Naive thymus-derived CD4-positive, alpha-beta T cell (primary cell): ENCODE measurements at regions not wholly inside any gene's neighbourhood (a gene's known extent, or its start where the extent isn't known, plus 50 kb on each side); places are given as distances from the start of the nearest gene placed in this dataset.

ENCODE experiments used
- ATAC-seq: fragments of 150-1000 bp; cut with Tn5 transposase; 2 replicates; pipeline ENCODE4 v1.10.0; 2021; ENCODE audit warnings: mild to moderate bottlenecking, moderate library complexity
- CTCF ChIA-PET: fragments of 350-600 bp; sonication (Branson Sonifier 250); formaldehyde crosslinking; loops from one replicate; lab custom pipeline; 2021; ENCODE audit warnings: antibody characterized with exemption; lab: Charles Lee
- POLR2A ChIA-PET: fragments of 350-600 bp; sonication (Branson Sonifier 250); formaldehyde crosslinking; loops from one replicate; lab custom pipeline; 2021; ENCODE audit warnings: antibody characterized with exemption, inconsistent platforms; lab: Charles Lee
- DNase-seq, 9 donors: peaks; one replicate each; pipeline versions ENCODE4 v3.0.0 to v3.0.0-alpha.2; 2020 to 2022; ENCODE audit warnings: mixed read lengths in 1 of 9
- H3K27ac ChIP-seq: one replicate; pipeline ENCODE4 v1.7.0; 2013; ENCODE audit warnings: mild to moderate bottlenecking, low read depth, low read length, moderate library complexity
- H3K27me3 ChIP-seq, 2 donors: one replicate each; pipeline ENCODE4 v1.7.0; 2013; ENCODE audit warnings: low read length in 2 of 2, mild to moderate bottlenecking in 2 of 2, moderate library complexity in 2 of 2; ENCODE audit not compliant: control insufficient read depth in 2 of 2, insufficient read depth in 2 of 2
- H3K36me3 ChIP-seq, 3 experiments: 1 replicate in 2 of 3; 2 replicates in 1 of 3; pipeline ENCODE4 v1.7.0; 2013; ENCODE audit warnings: low read length in 3 of 3, mild to moderate bottlenecking in 3 of 3, moderate library complexity in 1 of 3; ENCODE audit not compliant: insufficient read depth in 3 of 3, control insufficient read depth in 2 of 3
- H3K4me1 ChIP-seq, 2 donors: one replicate each; pipeline ENCODE4 v1.7.0; 2013; ENCODE audit warnings: low read length in 2 of 2, mild to moderate bottlenecking in 2 of 2, moderate library complexity in 1 of 2; ENCODE audit not compliant: control insufficient read depth in 2 of 2, insufficient read depth in 2 of 2
- H3K4me3 ChIP-seq: 2 replicates; pipeline ENCODE4 v1.7.0; 2013; ENCODE audit warnings: mild to moderate bottlenecking, low read length
- H3K9me3 ChIP-seq, 3 experiments: 1 replicate in 2 of 3; 2 replicates in 1 of 3; pipeline ENCODE4 v1.7.0; 2013; ENCODE audit warnings: low read length in 3 of 3; ENCODE audit not compliant: control insufficient read depth in 2 of 3
- H3K27ac Mint-ChIP-seq, 9 donors: one replicate each; pipeline ENCODE4 v1.8.0; 2020 to 2022; ENCODE audit warnings: mixed read lengths in 9 of 9, mild to moderate bottlenecking in 8 of 9, moderate library complexity in 5 of 9, inconsistent platforms in 2 of 9
- H3K27me3 Mint-ChIP-seq, 5 donors: one replicate each; pipeline ENCODE4 v1.8.0; 2021 to 2022; ENCODE audit warnings: mixed read lengths in 5 of 5, mild to moderate bottlenecking in 1 of 5
- H3K36me3 Mint-ChIP-seq, 5 donors: one replicate each; pipeline ENCODE4 v1.8.0; 2020 to 2022; ENCODE audit warnings: mixed read lengths in 5 of 5, mild to moderate bottlenecking in 3 of 5, inconsistent platforms in 1 of 5
- H3K4me1 Mint-ChIP-seq, 7 donors: one replicate each; pipeline ENCODE4 v1.8.0; 2020 to 2022; ENCODE audit warnings: mixed read lengths in 7 of 7, mild to moderate bottlenecking in 3 of 7, inconsistent platforms in 1 of 7
- H3K4me3 Mint-ChIP-seq, 10 donors: one replicate each; pipeline ENCODE4 v1.8.0; 2020 to 2022; ENCODE audit warnings: mild to moderate bottlenecking in 10 of 10, mixed read lengths in 10 of 10, moderate library complexity in 6 of 10, inconsistent platforms in 2 of 10
- H3K9me3 Mint-ChIP-seq, 11 donors: one replicate each; pipeline ENCODE4 v1.8.0; 2020 to 2022; ENCODE audit warnings: mixed read lengths in 11 of 11, mild to moderate bottlenecking in 4 of 11, inconsistent platforms in 1 of 11, moderate library complexity in 1 of 11
- intact Hi-C, 2 donors: fragments of 100-400 bp; cut with micrococcal nuclease; formaldehyde crosslinking; loops; one replicate each; pipeline ENCODE4 v1.15.1; 2023

- no peak overlapping the region for H3K4me3 ChIP-seq
- intact Hi-C loops: loop anchor here in 1 of 2 donors (5.0 kb wide), 1 partner anchor 131 kb away; no protein-coding TSS in a partner anchor
- ATAC-seq (no peak), DNase-seq (no peak)
- H3K27ac ChIP-seq: no peak overlapping the region
- Mint-ChIP-seq H3K9me3 (peaks cover 0 to 7% (median 0%) of the 10 kb centered on the region in 11 donors), H3K27me3 (no peaks in the 10 kb centered on the region), H3K36me3 (peaks cover 0 to 67% (median 0%) of the 10 kb centered on the region in 5 donors), H3K4me1 (peaks cover 25 to 74% (median 40%) of the 10 kb centered on the region in 7 donors), H3K27ac (peak overlapping the region in 1 of 9 donors; percentile 56), H3K4me3 (no peak overlapping the region)
- no peaks in the 10 kb centered on the region for H3K9me3 ChIP-seq
- peaks cover 12 to 20% of the 10 kb centered on the region in 2 donors for H3K4me1 ChIP-seq
- ChIA-PET CTCF (interaction anchor here (0.9 kb wide), 1 partner anchor 185 kb away, joined by 4 read pairs; no protein-coding TSS in a partner anchor), POLR2A (no interaction called here)
- H3K27me3 ChIP-seq: no peaks in the 10 kb centered on the region
- no peaks in the 10 kb centered on the region for H3K36me3 ChIP-seq
Observed at GRCh38 chr6:149228311-149228955, 89.1 kb upstream of the TAB2 start.

- no peak overlapping the region for H3K27ac ChIP-seq
- ATAC-seq: no peak
- intact Hi-C loops: loop anchor here in 1 of 2 donors (5.0 kb wide), 1 partner anchor 132 kb away; no protein-coding TSS in a partner anchor
- H3K4me3 ChIP-seq: no peak overlapping the region
- Mint-ChIP-seq H3K27me3 (no peaks in the 10 kb centered on the region), H3K4me3 (no peak overlapping the region), H3K27ac (no peak overlapping the region), H3K4me1 (peaks cover 27 to 74% (median 41%) of the 10 kb centered on the region in 7 donors), H3K36me3 (peaks cover 0 to 62% (median 0%) of the 10 kb centered on the region in 5 donors), H3K9me3 (peaks cover 0 to 7% (median 0%) of the 10 kb centered on the region in 11 donors)
- no peak for DNase-seq
- H3K4me1 ChIP-seq: peaks cover 19 to 25% of the 10 kb centered on the region in 2 donors
- H3K27me3 ChIP-seq: no peaks in the 10 kb centered on the region
- no peaks in the 10 kb centered on the region for H3K9me3 ChIP-seq
- ChIA-PET POLR2A (no interaction called here), CTCF (no interaction called here)
- H3K36me3 ChIP-seq: no peaks in the 10 kb centered on the region
Observed at GRCh38 chr6:149229096-149229495, 88.4 kb upstream of the TAB2 start.

DNA sequence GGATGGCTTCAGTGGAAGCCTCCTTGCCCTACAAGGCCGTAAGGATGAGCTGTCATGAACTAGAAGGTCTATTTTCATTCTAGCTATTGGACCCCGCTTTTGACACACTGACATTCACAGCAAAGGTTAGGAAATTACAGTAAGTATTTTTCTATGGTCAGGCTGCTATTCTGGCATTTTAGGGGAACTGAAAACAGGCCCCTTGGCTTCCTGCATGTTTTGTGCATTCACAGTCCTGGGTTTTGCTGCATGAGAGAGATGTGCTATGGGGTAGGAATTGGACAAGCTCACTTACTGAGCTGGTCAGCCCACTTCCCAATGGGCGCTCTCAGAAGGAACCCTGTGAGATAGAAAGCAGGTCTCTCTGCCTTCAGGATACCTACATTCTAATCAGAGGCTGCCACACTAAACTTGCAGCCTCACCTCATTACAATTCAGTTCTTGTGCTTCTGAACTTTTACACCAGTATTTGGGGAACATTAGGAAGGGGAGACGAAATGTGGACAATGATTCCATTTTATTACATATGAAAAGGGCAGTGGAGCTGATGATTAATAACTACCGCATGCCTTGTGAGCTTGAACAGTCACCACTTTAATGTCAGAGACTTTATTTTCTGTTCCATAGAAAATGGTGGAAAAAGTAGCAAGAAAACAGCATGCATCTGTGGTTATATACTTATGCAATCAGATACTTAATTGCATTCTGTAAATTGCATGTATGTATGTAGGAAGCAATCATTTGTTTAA is 86.6 kb upstream of the TAB2 start:
- Histone ChIP-seq H3K4me3 (no peak overlapping the region), H3K36me3 (no peaks in the 10 kb centered on the region), H3K27ac (no peak overlapping the region), H3K27me3 (no peaks in the 10 kb centered on the region), H3K4me1 (peaks cover 30 to 40% of the 10 kb centered on the region in 2 donors), H3K9me3 (no peaks in the 10 kb centered on the region)
- peaks cover 0 to 60% (median 0%) of the 10 kb centered on the region in 5 donors for H3K36me3 Mint-ChIP-seq
- POLR2A ChIA-PET: interaction anchor here (1.0 to 1.1 kb wide), 2 partner anchors 15 to 86 kb away, joined by 3 to 4 read pairs; no protein-coding TSS in a partner anchor
- peaks cover 0 to 11% (median 0%) of the 10 kb centered on the region in 11 donors for H3K9me3 Mint-ChIP-seq
- H3K4me3 Mint-ChIP-seq: no peak overlapping the region
- H3K27ac Mint-ChIP-seq: peak overlapping the region in 5 of 9 donors; percentile 18 to 96 (median 85)
- DNase-seq (no peak), ATAC-seq (no peak)
- CTCF ChIA-PET: interaction anchor here (1.0 to 1.3 kb wide), 7 partner anchors 30 to 286 kb away, joined by 3 to 4 read pairs (median 3); no protein-coding TSS in a partner anchor
- H3K4me1 Mint-ChIP-seq: peaks cover 34 to 80% (median 53%) of the 10 kb centered on the region in 7 donors
- intact Hi-C loops: loop anchor here in 1 of 2 donors (5.0 kb wide), 1 partner anchor 286 kb away; no protein-coding TSS in a partner anchor
- no peaks in the 10 kb centered on the region for H3K27me3 Mint-ChIP-seq

- CTCF ChIA-PET: interaction anchor here (0.8 to 1.2 kb wide), 4 partner anchors 15 to 285 kb away, joined by 3 to 4 read pairs (median 3); no protein-coding TSS in a partner anchor
- H3K9me3 ChIP-seq: no peaks in the 10 kb centered on the region
- ATAC-seq (no peak), DNase-seq (no peak)
- Mint-ChIP-seq H3K9me3 (peaks cover 0 to 11% (median 0%) of the 10 kb centered on the region in 11 donors), H3K27ac (peak overlapping the region; percentile 16 to 98 (median 92)), H3K36me3 (peaks cover 0 to 61% (median 0%) of the 10 kb centered on the region in 5 donors), H3K4me3 (peak overlapping the region in 8 of 10 donors; percentile 6 to 77 (median 25)), H3K27me3 (no peaks in the 10 kb centered on the region), H3K4me1 (peaks cover 31 to 75% (median 54%) of the 10 kb centered on the region in 7 donors)
- no peaks in the 10 kb centered on the region for H3K27me3 ChIP-seq
- peaks cover 30 to 40% of the 10 kb centered on the region in 2 donors for H3K4me1 ChIP-seq
- H3K27ac ChIP-seq: no peak overlapping the region
- no peak overlapping the region for H3K4me3 ChIP-seq
- intact Hi-C loops: loop anchor here (2.0 to 5.0 kb wide), 3 partner anchors 13 to 286 kb away; no protein-coding TSS in a partner anchor
- POLR2A ChIA-PET: interaction anchor here (0.9 to 1.6 kb wide), 5 partner anchors 16 to 311 kb away, joined by 3 to 4 read pairs (median 3); no protein-coding TSS in a partner anchor
- no peaks in the 10 kb centered on the region for H3K36me3 ChIP-seq
Observed at GRCh38 chr6:149231778-149232177, 85.7 kb upstream of the TAB2 start.

DNA sequence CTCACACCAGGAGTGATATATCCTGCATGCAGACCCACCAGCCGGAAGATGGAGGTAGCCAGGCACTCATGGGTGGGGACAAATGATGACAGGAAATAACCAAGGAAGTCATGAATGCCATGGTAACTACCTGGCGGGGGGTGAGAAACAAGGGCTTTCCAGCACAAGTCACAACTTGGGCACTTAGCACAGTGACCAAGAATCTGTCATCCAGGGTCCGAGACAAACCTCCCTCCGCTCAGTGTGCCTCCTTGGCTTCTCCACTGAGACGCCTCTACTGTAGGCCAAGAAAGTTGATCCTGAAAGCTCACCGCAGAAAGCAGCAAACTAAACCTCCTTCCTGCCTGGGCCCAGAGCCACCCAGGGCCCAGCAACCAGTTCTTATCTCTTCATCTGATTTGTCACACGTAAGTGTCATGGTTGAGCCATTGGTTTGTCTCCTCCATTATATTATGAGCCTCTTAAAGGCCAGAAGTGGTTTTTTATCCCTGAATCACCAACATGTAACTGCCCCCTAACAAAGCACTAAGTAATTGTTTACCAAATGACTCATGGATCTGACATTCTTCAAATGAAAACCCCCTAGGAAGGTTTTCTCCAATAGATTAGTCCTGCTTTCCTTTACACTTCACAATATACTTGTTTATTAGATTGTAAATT is 84.3 kb upstream of the TAB2 start:
- ATAC-seq (peak; percentile 39), DNase-seq (peak in 8 of 9 donors; percentile 38 to 61 (median 52))
- H3K9me3 Mint-ChIP-seq: peaks cover 0 to 14% (median 3%) of the 10 kb centered on the region in 11 donors
- H3K4me3 Mint-ChIP-seq: peak overlapping the region; percentile 59 to 85 (median 78)
- Histone ChIP-seq H3K27ac (peak overlapping the region; percentile 81), H3K4me1 (peaks cover 30 to 40% of the 10 kb centered on the region in 2 donors), H3K27me3 (no peaks in the 10 kb centered on the region), H3K36me3 (no peaks in the 10 kb centered on the region), H3K4me3 (peak overlapping the region; percentile 9), H3K9me3 (no peaks in the 10 kb centered on the region)
- intact Hi-C loops: loop anchor here (1.0 to 5.0 kb wide), 4 partner anchors 14 to 284 kb away; no protein-coding TSS in a partner anchor
- H3K27me3 Mint-ChIP-seq: no peaks in the 10 kb centered on the region
- ChIA-PET POLR2A (interaction anchor here (0.6 to 1.6 kb wide), 5 partner anchors 11 to 186 kb away, joined by 3 to 4 read pairs (median 3); no protein-coding TSS in a partner anchor), CTCF (no interaction called here)
- peaks cover 35 to 74% (median 52%) of the 10 kb centered on the region in 7 donors for H3K4me1 Mint-ChIP-seq
- peak overlapping the region; percentile 92 to 99 (median 96) for H3K27ac Mint-ChIP-seq
- peaks cover 0 to 66% (median 5%) of the 10 kb centered on the region in 5 donors for H3K36me3 Mint-ChIP-seq
